ENCODE measurements at regions not wholly inside any gene's neighbourhood (a gene's known extent, or its start where the extent isn't known, plus 50 kb on each side); places are given as distances from the start of the nearest gene placed in this dataset.

- Histone ChIP-seq H3K36me3 (ENCODE audit: control insufficient read depth in 2 of 2, extremely low read depth in 1 of 2, insufficient read depth in 2 of 2, low read length in 2 of 2) (no peaks in the 10 kb centered on the region), H3K9me3 (ENCODE audit: control insufficient read depth, low read depth, low read length) (no peaks in the 10 kb centered on the region), H2AFZ (ENCODE audit: control insufficient read depth, low read length) (no peak overlapping the region), H3K4me1 (ENCODE audit: control insufficient read depth, extremely low read depth, insufficient read depth, low read length) (no peaks in the 10 kb centered on the region), H3K4me2 (ENCODE audit: control insufficient read depth, extremely low read depth, insufficient read depth, low read depth, low read length) (no peak overlapping the region), H3K4me3 (ENCODE audit: control insufficient read depth in 2 of 3, extremely low read depth in 1 of 3, insufficient read depth in 2 of 3, low read depth in 1 of 3, low read length in 3 of 3) (no peak overlapping the region), H3K9ac (ENCODE audit: control insufficient read depth, extremely low read depth, insufficient read depth, low read length) (no peak overlapping the region), H3K27me3 (ENCODE audit: control insufficient read depth, extremely low read depth, insufficient read depth, low read length) (no peaks in the 10 kb centered on the region), H4K20me1 (ENCODE audit: control insufficient read depth, extremely low read depth, insufficient read depth, low read length) (no peaks in the 10 kb centered on the region), H3K27ac (ENCODE audit: control insufficient read depth, insufficient read depth, low read length) (no peak overlapping the region), H3K79me2 (ENCODE audit: control insufficient read depth, insufficient read depth, low read length) (no peaks in the 10 kb centered on the region), H3K9me1 (ENCODE audit: control insufficient read depth, extremely low read depth, insufficient read depth, low read length) (no peaks in the 10 kb centered on the region)
- dilution Hi-C loops (cut with MboI; ENCODE audit: extremely low pct_ligation_motif_present, low sequenced_read_pairs): no loop called here
- DNase-seq (ENCODE audit: low read depth, low spot score) (no peak), FAIRE-seq (no peak)
- TF ChIP-seq, protein P1, sequence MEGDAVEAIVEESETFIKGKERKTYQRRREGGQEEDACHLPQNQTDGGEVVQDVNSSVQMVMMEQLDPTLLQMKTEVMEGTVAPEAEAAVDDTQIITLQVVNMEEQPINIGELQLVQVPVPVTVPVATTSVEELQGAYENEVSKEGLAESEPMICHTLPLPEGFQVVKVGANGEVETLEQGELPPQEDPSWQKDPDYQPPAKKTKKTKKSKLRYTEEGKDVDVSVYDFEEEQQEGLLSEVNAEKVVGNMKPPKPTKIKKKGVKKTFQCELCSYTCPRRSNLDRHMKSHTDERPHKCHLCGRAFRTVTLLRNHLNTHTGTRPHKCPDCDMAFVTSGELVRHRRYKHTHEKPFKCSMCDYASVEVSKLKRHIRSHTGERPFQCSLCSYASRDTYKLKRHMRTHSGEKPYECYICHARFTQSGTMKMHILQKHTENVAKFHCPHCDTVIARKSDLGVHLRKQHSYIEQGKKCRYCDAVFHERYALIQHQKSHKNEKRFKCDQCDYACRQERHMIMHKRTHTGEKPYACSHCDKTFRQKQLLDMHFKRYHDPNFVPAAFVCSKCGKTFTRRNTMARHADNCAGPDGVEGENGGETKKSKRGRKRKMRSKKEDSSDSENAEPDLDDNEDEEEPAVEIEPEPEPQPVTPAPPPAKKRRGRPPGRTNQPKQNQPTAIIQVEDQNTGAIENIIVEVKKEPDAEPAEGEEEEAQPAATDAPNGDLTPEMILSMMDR (optimal IDR thresholded peaks at IDR 0.05 in 1 of 3, IDR thresholded peaks at IDR 0.05 in 1 of 3, conservative IDR thresholded peaks at IDR 0.05 in 1 of 3; ENCODE audit: extremely low read depth in 1 of 3, insufficient read depth in 2 of 3, low read length in 3 of 3): no peak
- TF ChIP-seq EZH2 (IDR thresholded peaks at IDR 0.05; ENCODE audit: low read length): no peak
Measured at GRCh38 chr10:10517866-10518265, 499.8 kb upstream of the CELF2 start.

GRCh38 chr10:10519674-10520073 is 498.0 kb upstream of the CELF2 start:
- Histone ChIP-seq H3K9me3 (ENCODE audit: control insufficient read depth, low read depth, low read length) (no peaks in the 10 kb centered on the region), H3K4me3 (ENCODE audit: control insufficient read depth in 2 of 3, extremely low read depth in 1 of 3, insufficient read depth in 2 of 3, low read depth in 1 of 3, low read length in 3 of 3) (no peak overlapping the region), H3K27ac (ENCODE audit: control insufficient read depth, insufficient read depth, low read length) (no peak overlapping the region), H3K36me3 (ENCODE audit: control insufficient read depth in 2 of 2, extremely low read depth in 1 of 2, insufficient read depth in 2 of 2, low read length in 2 of 2) (no peaks in the 10 kb centered on the region), H4K20me1 (ENCODE audit: control insufficient read depth, extremely low read depth, insufficient read depth, low read length) (no peaks in the 10 kb centered on the region), H3K4me1 (ENCODE audit: control insufficient read depth, extremely low read depth, insufficient read depth, low read length) (no peaks in the 10 kb centered on the region), H3K9ac (ENCODE audit: control insufficient read depth, extremely low read depth, insufficient read depth, low read length) (no peak overlapping the region), H2AFZ (ENCODE audit: control insufficient read depth, low read length) (no peak overlapping the region), H3K9me1 (ENCODE audit: control insufficient read depth, extremely low read depth, insufficient read depth, low read length) (no peaks in the 10 kb centered on the region), H3K79me2 (ENCODE audit: control insufficient read depth, insufficient read depth, low read length) (no peaks in the 10 kb centered on the region), H3K27me3 (ENCODE audit: control insufficient read depth, extremely low read depth, insufficient read depth, low read length) (no peaks in the 10 kb centered on the region), H3K4me2 (ENCODE audit: control insufficient read depth, extremely low read depth, insufficient read depth, low read depth, low read length) (no peak overlapping the region)
- dilution Hi-C loops (cut with MboI; ENCODE audit: extremely low pct_ligation_motif_present, low sequenced_read_pairs): no loop called here
- TF ChIP-seq, protein P1 (optimal IDR thresholded peaks at IDR 0.05 in 1 of 3, IDR thresholded peaks at IDR 0.05 in 1 of 3, conservative IDR thresholded peaks at IDR 0.05 in 1 of 3; ENCODE audit: extremely low read depth in 1 of 3, insufficient read depth in 2 of 3, low read length in 3 of 3): no peak
- TF ChIP-seq EZH2 (IDR thresholded peaks at IDR 0.05; ENCODE audit: low read length): no peak
- DNase-seq (ENCODE audit: low read depth, low spot score) (no peak), FAIRE-seq (no peak)
